Breast epithelium (tissue), 3 donors: ENCODE measurements at regions not wholly inside any gene's neighbourhood (a gene's known extent, or its start where the extent isn't known, plus 50 kb on each side); places are given as distances from the start of the nearest gene placed in this dataset.

Experiments used
- CTCF ChIP-seq, 3 donors: fragments of 450-650 bp; IDR thresholded peaks; one replicate each; pipeline ENCODE4 v1.5.1; 2016 to 2017; ENCODE audit warnings: antibody characterized with exemption in 3 of 3, mild to moderate bottlenecking in 3 of 3, moderate library complexity in 3 of 3
- POLR2A ChIP-seq: fragments of 450-650 bp; IDR thresholded peaks from one replicate; pipeline ENCODE4 v1.6.1; 2016; ENCODE audit warnings: antibody characterized with exemption, mild to moderate bottlenecking, moderate library complexity
- POLR2AphosphoS5 ChIP-seq, 3 donors: sonication (generic); formaldehyde crosslinking; IDR thresholded peaks; one replicate each; pipeline ENCODE4 v1.6.1; 2017; ENCODE audit warnings: antibody characterized with exemption in 3 of 3

DNA sequence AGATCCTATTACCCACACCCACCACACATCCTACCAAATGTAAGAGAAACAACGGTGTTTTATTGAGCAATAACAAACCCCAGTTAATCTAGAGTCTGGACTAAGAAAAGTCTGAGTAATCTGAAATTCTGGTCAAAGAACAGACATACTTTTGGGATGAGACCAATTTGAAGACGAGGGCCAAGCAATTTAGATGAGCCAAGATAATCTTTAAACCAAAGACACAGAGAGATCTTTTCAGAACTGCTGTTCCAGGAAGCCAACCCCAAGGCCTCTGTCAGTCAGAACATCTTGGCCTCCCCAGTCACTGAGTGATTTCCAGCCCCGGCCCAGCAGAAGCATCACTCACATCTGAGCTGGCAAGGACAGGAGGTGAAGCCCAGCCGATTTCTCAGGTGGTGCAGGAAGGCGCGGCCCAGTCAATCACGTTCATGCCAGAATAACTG lies 118.5 kb upstream of the SYNDIG1 start:
- no peak for TF ChIP-seq CTCF (IDR thresholded peaks at IDR 0.05)
- no peak for TF ChIP-seq POLR2A
- no peak for TF ChIP-seq POLR2AphosphoS5 (IDR thresholded peaks at IDR 0.05)
